Testis (tissue), 2 donors: ENCODE measurements at regions not wholly inside any gene's neighbourhood (a gene's known extent, or its start where the extent isn't known, plus 50 kb on each side); places are given as distances from the start of the nearest gene placed in this dataset.

Source experiments
- CTCF ChIP-seq, 3 experiments: fragments of 450-650 bp in 2 of 3; fragments of 200-600 bp in 1 of 3; sonication (generic) in 1 of 3; IDR thresholded peaks; one replicate each; pipeline ENCODE4 v1.5.1; 2016 to 2019; ENCODE audit warnings: antibody characterized with exemption in 3 of 3, mild to moderate bottlenecking in 2 of 3, moderate library complexity in 1 of 3
- POLR2A ChIP-seq: fragments of 450-650 bp; IDR thresholded peaks from one replicate; pipeline ENCODE4 v1.6.1; 2017; ENCODE audit warnings: antibody characterized with exemption, mild to moderate bottlenecking, moderate library complexity

- no peak for TF ChIP-seq CTCF (IDR thresholded peaks at IDR 0.05)
- no peak for TF ChIP-seq POLR2A
Measured at GRCh38 chr22:26957897-26958296, 300.5 kb downstream of the MIAT start.
